A673 (cell line): ENCODE measurements at regions not wholly inside any gene's neighbourhood (a gene's known extent, or its start where the extent isn't known, plus 50 kb on each side); places are given as distances from the start of the nearest gene placed in this dataset.

Experiments used
- CTCF ChIP-seq: fragments of 300-800, 200-600 bp; sonication (generic); conservative IDR thresholded peaks from 2 replicates; pipeline ENCODE4 v1.5.1; 2017; ENCODE audit warnings: low read depth, mild to moderate bottlenecking, antibody characterized with exemption, low read length, moderate library complexity, mixed read lengths
- EZH2 ChIP-seq: fragments of 200-600 bp; sonication (generic); IDR thresholded peaks from 2 replicates; pipeline ENCODE4 v1.6.1; 2017; ENCODE audit warnings: borderline replicate concordance, low read depth, mild to moderate bottlenecking, mixed read lengths, antibody characterized with exemption, low read length; ENCODE audit not compliant: poor library complexity, severe bottlenecking

DNA sequence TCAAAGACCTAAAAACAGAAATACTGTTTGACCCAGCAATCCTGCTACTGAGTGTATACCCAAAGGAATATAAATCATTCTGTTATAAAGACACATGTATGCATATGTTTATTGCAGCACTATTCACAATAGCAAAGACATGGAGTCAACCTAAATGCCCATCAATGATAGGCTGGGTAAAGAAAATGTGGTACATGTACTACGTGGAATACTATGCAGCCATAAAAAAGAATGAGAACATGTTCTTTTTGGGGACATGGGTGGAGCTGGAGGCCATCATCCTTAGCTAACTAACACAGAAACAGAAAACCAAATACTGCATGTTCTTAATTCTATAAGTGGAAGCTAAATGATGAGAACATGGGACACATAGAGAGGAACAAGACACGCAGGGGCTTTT lies 155.2 kb upstream of the KCNJ16 start:
- TF ChIP-seq CTCF = no peak
- TF ChIP-seq EZH2 = no peak
